Nephron (organoid): ENCODE measurements at regions not wholly inside any gene's neighbourhood (a gene's known extent, or its start where the extent isn't known, plus 50 kb on each side); places are given as distances from the start of the nearest gene placed in this dataset.

ENCODE experiments used
- H3K27ac Mint-ChIP-seq, 3 experiments: 2 replicates each; pipeline ENCODE4 v1.8.0; 2020; ENCODE audit warnings: mixed read lengths in 3 of 3, mild to moderate bottlenecking in 2 of 3, moderate library complexity in 1 of 3
- H3K27me3 Mint-ChIP-seq: 2 replicates; pipeline ENCODE4 v1.8.0; 2021; ENCODE audit warnings: low read depth, mild to moderate bottlenecking, moderate library complexity, mixed read lengths
- H3K36me3 Mint-ChIP-seq: 2 replicates; pipeline ENCODE4 v1.8.0; 2020; ENCODE audit warnings: low read depth, mixed read lengths
- H3K4me1 Mint-ChIP-seq: 2 replicates; pipeline ENCODE4 v1.8.0; 2020; ENCODE audit warnings: mixed read lengths
- H3K4me3 Mint-ChIP-seq, 3 experiments: 2 replicates each; pipeline ENCODE4 v1.8.0; 2020; ENCODE audit warnings: mild to moderate bottlenecking in 3 of 3, mixed read lengths in 3 of 3, moderate library complexity in 2 of 3
- H3K9me3 Mint-ChIP-seq: 2 replicates; pipeline ENCODE4 v1.8.0; 2020; ENCODE audit warnings: mixed read lengths
- CTCF ChIP-seq, 3 experiments: fragments of 200-600 bp; sonication (generic); IDR thresholded peaks; one replicate each; pipeline ENCODE4 v1.5.0; 2021; ENCODE audit warnings: antibody characterized with exemption in 3 of 3; ENCODE audit not compliant: unreplicated experiment in 3 of 3

- peaks cover 11% of the 10 kb centered on the region for H3K4me1 Mint-ChIP-seq
- H3K9me3 Mint-ChIP-seq, result no peaks in the 10 kb centered on the region
- H3K27me3 Mint-ChIP-seq, result peaks cover 4% of the 10 kb centered on the region
- no peak overlapping the region for H3K27ac Mint-ChIP-seq
- H3K4me3 Mint-ChIP-seq, result no peak overlapping the region
- H3K36me3 Mint-ChIP-seq, result no peaks in the 10 kb centered on the region
- TF ChIP-seq CTCF (IDR thresholded peaks at IDR 0.05; ENCODE audit: unreplicated experiment in 3 of 3), result no peak
These were observed 427.4 kb downstream of the TTLL7 start for GRCh38 chr1:83571536-83571935.

GRCh38 chr1:83561346-83561745 is 437.6 kb downstream of the TTLL7 start:
- no peak overlapping the region for H3K27ac Mint-ChIP-seq
- no peaks in the 10 kb centered on the region for H3K36me3 Mint-ChIP-seq
- H3K4me3 Mint-ChIP-seq, result no peak overlapping the region
- H3K27me3 Mint-ChIP-seq, result peaks cover 4% of the 10 kb centered on the region
- H3K9me3 Mint-ChIP-seq, result no peaks in the 10 kb centered on the region
- H3K4me1 Mint-ChIP-seq, result peaks cover 11% of the 10 kb centered on the region
- no peak for TF ChIP-seq CTCF (IDR thresholded peaks at IDR 0.05; ENCODE audit: unreplicated experiment in 3 of 3)

GRCh38 chr1:83559129-83559840 is 439.6 kb downstream of the TTLL7 start:
- no peak overlapping the region for H3K4me3 Mint-ChIP-seq
- H3K4me1 Mint-ChIP-seq, result peaks cover 20% of the 10 kb centered on the region
- H3K9me3 Mint-ChIP-seq, result no peaks in the 10 kb centered on the region
- TF ChIP-seq CTCF (IDR thresholded peaks at IDR 0.05; ENCODE audit: unreplicated experiment in 3 of 3), result no peak
- H3K27me3 Mint-ChIP-seq, result peaks cover 4% of the 10 kb centered on the region
- H3K36me3 Mint-ChIP-seq, result no peaks in the 10 kb centered on the region
- H3K27ac Mint-ChIP-seq, result no peak overlapping the region

GRCh38 chr1:83555871-83556270 is 443.1 kb downstream of the TTLL7 start:
- TF ChIP-seq CTCF (IDR thresholded peaks at IDR 0.05; ENCODE audit: unreplicated experiment in 3 of 3), result no peak
- Mint-ChIP-seq H3K36me3 (peaks cover 3% of the 10 kb centered on the region), H3K4me1 (peaks cover 20% of the 10 kb centered on the region), H3K27ac (peak overlapping the region in 2 of 3 experiments; percentile 7 to 19), H3K27me3 (no peaks in the 10 kb centered on the region), H3K9me3 (peaks cover 3% of the 10 kb centered on the region), H3K4me3 (no peak overlapping the region)

- peaks cover 4% of the 10 kb centered on the region for H3K36me3 Mint-ChIP-seq
- no peak for TF ChIP-seq CTCF (IDR thresholded peaks at IDR 0.05; ENCODE audit: unreplicated experiment in 3 of 3)
- H3K27me3 Mint-ChIP-seq, result no peaks in the 10 kb centered on the region
- peaks cover 20% of the 10 kb centered on the region for H3K4me1 Mint-ChIP-seq
- H3K9me3 Mint-ChIP-seq, result peaks cover 4% of the 10 kb centered on the region
- H3K27ac Mint-ChIP-seq, result no peak overlapping the region
- H3K4me3 Mint-ChIP-seq, result no peak overlapping the region
These were observed 444.8 kb downstream of the TTLL7 start for GRCh38 chr1:83554174-83554573.

- no peak for TF ChIP-seq CTCF (IDR thresholded peaks at IDR 0.05; ENCODE audit: unreplicated experiment in 3 of 3)
- no peak overlapping the region for H3K4me3 Mint-ChIP-seq
- H3K9me3 Mint-ChIP-seq, result peaks cover 11% of the 10 kb centered on the region
These were observed 446.1 kb downstream of the TTLL7 start for GRCh38 chr1:83552820-83553219.

More at GRCh38 chr1:83552820-83553219, 446.1 kb downstream of the TTLL7 start:
- H3K4me1 Mint-ChIP-seq, result peaks cover 26% of the 10 kb centered on the region
- no peak overlapping the region for H3K27ac Mint-ChIP-seq
- H3K36me3 Mint-ChIP-seq, result peaks cover 4% of the 10 kb centered on the region
- H3K27me3 Mint-ChIP-seq, result no peaks in the 10 kb centered on the region
